B cell (primary cell): ENCODE measurements at regions not wholly inside any gene's neighbourhood (a gene's known extent, or its start where the extent isn't known, plus 50 kb on each side); places are given as distances from the start of the nearest gene placed in this dataset.

ENCODE experiments used
- ATAC-seq: fragments of 200-7000 bp; cut with Tn5 transposase; one replicate; pipeline ENCODE4 v1.10.0; 2021; ENCODE audit warnings: low read depth, mild to moderate bottlenecking, moderate number of reproducible peaks, moderate library complexity
- CTCF ChIA-PET: fragments of 350-600 bp; sonication (Branson Sonifier 250); formaldehyde crosslinking; loops from one replicate; lab custom pipeline; 2021; ENCODE audit warnings: antibody characterized with exemption, inconsistent platforms; lab: Charles Lee
- POLR2A ChIA-PET: fragments of 350-600 bp; sonication (Branson Sonifier 250); formaldehyde crosslinking; loops from one replicate; lab custom pipeline; 2021; ENCODE audit warnings: antibody characterized with exemption; lab: Charles Lee
- DNase-seq: peaks from one replicate; pipeline ENCODE4 v3.0.0; 2013
- H2AFZ ChIP-seq: 2 replicates; pipeline ENCODE4 v1.6.1; 2012; ENCODE audit warnings: mild to moderate bottlenecking, low read depth, low read length; ENCODE audit not compliant: insufficient read depth, poor library complexity, severe bottlenecking
- H3K27ac ChIP-seq, 2 donors: 1 replicate in 1 of 2; 2 replicates in 1 of 2; pipeline ENCODE4 v1.5.1; 2012 to 2013; ENCODE audit warnings: low read length in 2 of 2, mild to moderate bottlenecking in 2 of 2, moderate library complexity in 1 of 2
- H3K27me3 ChIP-seq, 4 experiments: fragments of 200-600 bp in 1 of 4; sonication (generic) in 1 of 4; replicated peaks in 1 of 4; 1 replicate in 2 of 4; 2 replicates in 2 of 4; pipeline versions ENCODE4 v1.6.1 to v1.7.0; 2013 to 2016; ENCODE audit warnings: low read length in 3 of 4, mild to moderate bottlenecking in 2 of 4, mixed read lengths in 1 of 4, moderate library complexity in 1 of 4; ENCODE audit not compliant: insufficient read depth in 4 of 4, control insufficient read depth in 3 of 4; ENCODE audit errors: control extremely low read depth in 1 of 4
- H3K36me3 ChIP-seq, 2 experiments: replicated peaks in 1 of 2; 1 replicate in 1 of 2; 2 replicates in 1 of 2; pipeline versions ENCODE4 v1.6.1 to v1.7.1; 2013; ENCODE audit warnings: low read length in 1 of 2; ENCODE audit not compliant: insufficient read depth in 2 of 2, control insufficient read depth in 1 of 2; ENCODE audit errors: control extremely low read depth in 1 of 2, extremely low read depth in 1 of 2
- H3K4me1 ChIP-seq, 2 donors: fragments of 200-600 bp in 1 of 2; sonication (generic) in 1 of 2; 1 replicate in 1 of 2; 2 replicates in 1 of 2; pipeline versions ENCODE4 v1.5.1 to v1.6.1; 2013 to 2017; ENCODE audit warnings: low read length in 2 of 2; ENCODE audit not compliant: control insufficient read depth in 2 of 2, insufficient read depth in 2 of 2
- H3K4me2 ChIP-seq: replicated peaks from 2 replicates; pipeline ENCODE3; 2012; ENCODE audit warnings: mild to moderate bottlenecking, low read depth, low read length; ENCODE audit not compliant: poor library complexity, severe bottlenecking
- H3K4me3 ChIP-seq, 5 experiments: fragments of 200-600 bp in 1 of 5; sonication (generic) in 1 of 5; 1 replicate in 3 of 5; 2 replicates in 2 of 5; pipeline versions ENCODE4 v1.5.1 to v1.7.0; 2011 to 2016; ENCODE audit warnings: low read length in 4 of 5, mild to moderate bottlenecking in 4 of 5, low read depth in 2 of 5, control low read depth in 1 of 5, moderate library complexity in 1 of 5; ENCODE audit not compliant: insufficient read depth in 1 of 5; ENCODE audit errors: control extremely low read depth in 1 of 5, extremely low read depth in 1 of 5
- H3K79me2 ChIP-seq: fragments of 200-600 bp; sonication (generic); one replicate; pipeline ENCODE4 v1.6.0; 2016; ENCODE audit warnings: low read length; ENCODE audit not compliant: control insufficient read depth, insufficient read depth
- H3K9ac ChIP-seq: fragments of 200-600 bp; sonication (generic); 2 replicates; pipeline ENCODE4 v1.6.1; 2017; ENCODE audit warnings: mild to moderate bottlenecking, low read length, moderate library complexity
- H3K9me3 ChIP-seq, 3 donors: one replicate each; pipeline versions ENCODE4 v1.6.1 to v1.7.1; 2013; ENCODE audit warnings: low read length in 2 of 3; ENCODE audit not compliant: control insufficient read depth in 2 of 3, insufficient read depth in 1 of 3; ENCODE audit errors: control extremely low read depth in 1 of 3
- H4K20me1 ChIP-seq: 2 replicates; pipeline ENCODE4 v1.6.0; 2012; ENCODE audit warnings: mild to moderate bottlenecking, low read length; ENCODE audit not compliant: insufficient read depth, control insufficient read depth, poor library complexity, severe bottlenecking
- H3K27ac Mint-ChIP-seq: one replicate; pipeline ENCODE4 v1.8.0; 2021; ENCODE audit warnings: mixed read lengths
- H3K27me3 Mint-ChIP-seq: one replicate; pipeline ENCODE4 v1.8.0; 2021; ENCODE audit warnings: mixed read lengths
- H3K4me1 Mint-ChIP-seq: one replicate; pipeline ENCODE4 v1.8.0; 2021; ENCODE audit warnings: mixed read lengths
- H3K4me3 Mint-ChIP-seq: one replicate; pipeline ENCODE4 v1.8.0; 2021; ENCODE audit warnings: mixed read lengths
- H3K9me3 Mint-ChIP-seq: one replicate; pipeline ENCODE4 v1.8.0; 2022; ENCODE audit warnings: mixed read lengths; ENCODE audit not compliant: insufficient read depth
- CTCF ChIP-seq: fragments of 200-600 bp; IDR thresholded peaks from one replicate; pipeline ENCODE4 v1.8.0; 2022; ENCODE audit warnings: antibody characterized with exemption, mild to moderate bottlenecking
- EZH2 ChIP-seq: IDR thresholded peaks from 2 replicates; pipeline ENCODE4 v1.6.1; 2012; ENCODE audit warnings: borderline replicate concordance, low read depth, mild to moderate bottlenecking, moderate library complexity, low read length; ENCODE audit not compliant: insufficient read depth, poor library complexity, severe bottlenecking
- WGBS: methylation state at CpG from one replicate; pipeline ENCODE4 v1.1.5; 2013; ENCODE audit warnings: missing lambda C conversion rate; ENCODE audit not compliant: insufficient coverage; 5-methylcytosine and 5-hydroxymethylcytosine counted together
- intact Hi-C: fragments of 100-400 bp; cut with micrococcal nuclease; formaldehyde crosslinking; loops from one replicate; pipeline ENCODE4 v1.10.0; 2022

- no peak for ATAC-seq
- TF ChIP-seq EZH2 (no peak), CTCF (no peak)
- Histone ChIP-seq H3K4me2 (no peak overlapping the region), H3K4me1 (peaks cover 11 to 15% of the 10 kb centered on the region in 2 donors), H3K79me2 (no peaks in the 10 kb centered on the region), H4K20me1 (no peaks in the 10 kb centered on the region), H3K9me3 (no peaks in the 10 kb centered on the region), H3K9ac (no peak overlapping the region), H3K4me3 (no peak overlapping the region), H3K36me3 (no peaks in the 10 kb centered on the region), H3K27me3 (peaks cover 0 to 12% (median under 1%) of the 10 kb centered on the region in 4 experiments), H2AFZ (no peak overlapping the region), H3K27ac (no peak overlapping the region)
- no peak overlapping the region for H3K27ac Mint-ChIP-seq
- POLR2A ChIA-PET: no interaction called here
- no peak overlapping the region for H3K4me3 Mint-ChIP-seq
- H3K27me3 Mint-ChIP-seq: peaks cover 12% of the 10 kb centered on the region
- H3K9me3 Mint-ChIP-seq: no peaks in the 10 kb centered on the region
- DNase-seq: no peak
- WGBS: 91% methylated on average over 4 of the region's 4 CpGs
- intact Hi-C loops: loop anchor here (2.0 to 10.0 kb wide), 4 partner anchors 21 to 943 kb away; no protein-coding TSS in a partner anchor
- CTCF ChIA-PET: interaction anchor here (0.8 to 7.2 kb wide), 25 partner anchors 9 to 988 kb away, joined by 3 to 81 read pairs (median 5); partner anchors contain the start of gene TLE3
- peaks cover 21% of the 10 kb centered on the region for H3K4me1 Mint-ChIP-seq
These were observed 297.5 kb downstream of the UACA start for GRCh38 chr15:70465812-70466211.

GRCh38 chr15:70463453-70463834 lies 299.9 kb downstream of the UACA start:
- Histone ChIP-seq H4K20me1 (no peaks in the 10 kb centered on the region), H2AFZ (no peak overlapping the region), H3K4me2 (no peak overlapping the region), H3K79me2 (no peaks in the 10 kb centered on the region), H3K4me1 (peaks cover 15 to 26% of the 10 kb centered on the region in 2 donors), H3K9ac (no peak overlapping the region), H3K36me3 (no peaks in the 10 kb centered on the region), H3K27me3 (peaks cover 0 to 6% (median 0%) of the 10 kb centered on the region in 4 experiments), H3K27ac (no peak overlapping the region), H3K9me3 (no peaks in the 10 kb centered on the region), H3K4me3 (no peak overlapping the region)
- Mint-ChIP-seq H3K4me3 (no peak overlapping the region), H3K27ac (no peak overlapping the region), H3K27me3 (peaks cover 12% of the 10 kb centered on the region), H3K4me1 (peaks cover 31% of the 10 kb centered on the region), H3K9me3 (no peaks in the 10 kb centered on the region)
- intact Hi-C loops: loop anchor here (5.0 to 10.0 kb wide), 2 partner anchors 489 to 736 kb away; no protein-coding TSS in a partner anchor
- DNase-seq (no peak), ATAC-seq (no peak)
- WGBS: no CpG with 5 or more reads among the region's 1 CpG
- ChIA-PET CTCF (interaction anchor here (1.1 to 7.2 kb wide), 8 partner anchors 12 to 1001 kb away, joined by 3 to 81 read pairs (median 4); no protein-coding TSS in a partner anchor), POLR2A (no interaction called here)
- no peak for TF ChIP-seq CTCF
- TF ChIP-seq EZH2: no peak
